ENCODE measurements at regions not wholly inside any gene's neighbourhood (a gene's known extent, or its start where the extent isn't known, plus 50 kb on each side); places are given as distances from the start of the nearest gene placed in this dataset.

GRCh38 chr5:97967292-97967691, 784.2 kb upstream of the RIOK2 start:
- TF ChIP-seq CTCF (IDR thresholded peaks at IDR 0.05) (no peak), POLR2A (IDR thresholded peaks at IDR 0.05; ENCODE audit: low read depth) (no peak)
